ENCODE measurements at regions not wholly inside any gene's neighbourhood (a gene's known extent, or its start where the extent isn't known, plus 50 kb on each side); places are given as distances from the start of the nearest gene placed in this dataset.

- Histone ChIP-seq H3K9me3 (peaks cover 0 to 6% (median 0%) of the 10 kb centered on the region in 4 donors), H3K4me3 (no peak overlapping the region), H3K27me3 (no peaks in the 10 kb centered on the region), H3K27ac (no peak overlapping the region), H3K4me1 (peaks cover 0 to 10% (median 0%) of the 10 kb centered on the region in 4 donors), H3K36me3 (no peaks in the 10 kb centered on the region)
- WGBS, 2 donors, result 59 to 70% methylated on average over 4 of the region's 4 CpGs
- TF ChIP-seq EP300 (IDR thresholded peaks at IDR 0.05), result no peak
- no peak for DNase-seq (ENCODE audit: low spot score in 2 of 2)
These were observed 129.8 kb upstream of the JCAD start for GRCh38 chr10:30189238-30189580.

GRCh38 chr10:30188556-30189237 is 129.3 kb upstream of the JCAD start:
- TF ChIP-seq EP300 (IDR thresholded peaks at IDR 0.05) (no peak), CTCF (IDR thresholded peaks at IDR 0.05) (no peak), POLR2A (IDR thresholded peaks at IDR 0.05) (no peak)
- no peaks in the 10 kb centered on the region for H3K36me3 ChIP-seq
- H3K4me3 ChIP-seq, result no peak overlapping the region
- H3K27ac ChIP-seq, result peak overlapping the region in 1 of 4 donors; percentile 62
- H3K27me3 ChIP-seq, result no peaks in the 10 kb centered on the region
- WGBS, 2 donors, result 64 to 74% methylated on average over 14 of the region's 14 CpGs
- peaks cover 0 to 10% (median 0%) of the 10 kb centered on the region in 4 donors for H3K4me1 ChIP-seq
- no peak for DNase-seq (ENCODE audit: low spot score in 2 of 2)
- peaks cover 0 to under 1% (median 0%) of the 10 kb centered on the region in 4 donors for H3K9me3 ChIP-seq

- 37 to 50% methylated on average over 3 of the region's 3 CpGs for WGBS, 2 donors
- TF ChIP-seq EP300 (IDR thresholded peaks at IDR 0.05) (peak in 1 of 2 donors; percentile 5), CTCF (IDR thresholded peaks at IDR 0.05) (no peak), POLR2A (IDR thresholded peaks at IDR 0.05) (no peak)
- H3K36me3 ChIP-seq, result no peaks in the 10 kb centered on the region
- H3K4me3 ChIP-seq, result no peak overlapping the region
- peaks cover 0 to 13% (median under 1%) of the 10 kb centered on the region in 4 donors for H3K4me1 ChIP-seq
- no peaks in the 10 kb centered on the region for H3K27me3 ChIP-seq
- H3K27ac ChIP-seq, result peak overlapping the region in 1 of 4 donors; percentile 62
- DNase-seq (ENCODE audit: low spot score in 2 of 2), result no peak
- H3K9me3 ChIP-seq, result no peaks in the 10 kb centered on the region
These were observed 128.7 kb upstream of the JCAD start for GRCh38 chr10:30188101-30188500.

GRCh38 chr10:30187010-30187409 is 127.6 kb upstream of the JCAD start:
- TF ChIP-seq CTCF (IDR thresholded peaks at IDR 0.05) (no peak), POLR2A (IDR thresholded peaks at IDR 0.05) (no peak), EP300 (IDR thresholded peaks at IDR 0.05) (no peak)
- peak overlapping the region in 1 of 4 donors; percentile 56 for H3K27ac ChIP-seq
- WGBS, 2 donors, result 91 to 93% methylated on average over 5 of the region's 5 CpGs
- no peak for DNase-seq (ENCODE audit: low spot score in 2 of 2)
- no peaks in the 10 kb centered on the region for H3K27me3 ChIP-seq
- H3K9me3 ChIP-seq, result no peaks in the 10 kb centered on the region
- no peak overlapping the region for H3K4me3 ChIP-seq
- H3K4me1 ChIP-seq, result peaks cover 0 to 17% (median 2%) of the 10 kb centered on the region in 4 donors
- H3K36me3 ChIP-seq, result no peaks in the 10 kb centered on the region

GRCh38 chr10:30186371-30186875 is 127.0 kb upstream of the JCAD start:
- DNase-seq (ENCODE audit: low spot score in 2 of 2), result no peak
- 71 to 77% methylated on average over 10 of the region's 10 CpGs for WGBS, 2 donors
- no peaks in the 10 kb centered on the region for H3K36me3 ChIP-seq
- no peaks in the 10 kb centered on the region for H3K9me3 ChIP-seq
- TF ChIP-seq EP300 (IDR thresholded peaks at IDR 0.05) (no peak), CTCF (IDR thresholded peaks at IDR 0.05) (peak in 1 of 5 experiments; percentile 11), POLR2A (IDR thresholded peaks at IDR 0.05) (no peak)
- peaks cover 0 to 17% (median 2%) of the 10 kb centered on the region in 4 donors for H3K4me1 ChIP-seq
- no peaks in the 10 kb centered on the region for H3K27me3 ChIP-seq
- peak overlapping the region in 1 of 4 donors; percentile 51 for H3K27ac ChIP-seq
- peak overlapping the region in 1 of 4 donors; percentile 13 for H3K4me3 ChIP-seq
